ENCODE measurements at regions not wholly inside any gene's neighbourhood (a gene's known extent, or its start where the extent isn't known, plus 50 kb on each side); places are given as distances from the start of the nearest gene placed in this dataset.
"Not testable (repeated sequence)": the region's sequence is repeated elsewhere in the genome, so short reads cannot be mapped to it uniquely, and the experiment has no call there.

DNA sequence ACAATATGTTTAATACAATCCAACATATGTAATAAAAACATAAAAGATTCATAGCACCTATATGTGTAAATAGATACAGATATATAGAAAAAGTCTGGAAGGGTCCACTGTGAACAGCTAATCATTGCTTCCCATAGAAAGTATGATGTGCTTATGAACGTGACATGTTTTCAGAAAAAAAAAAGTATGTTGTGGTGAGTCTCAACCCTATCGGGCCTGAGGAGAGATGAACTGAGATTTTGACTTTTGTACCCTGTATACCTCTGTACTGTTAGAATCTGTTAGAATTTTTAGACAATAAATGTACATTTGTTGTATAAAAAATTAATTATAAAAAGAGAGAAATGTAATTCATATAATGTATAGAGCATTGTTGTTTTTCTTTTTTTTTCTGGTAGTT, 56.3 kb upstream of the DHRS4 start:
- H3K27me3 ChIP-seq (ENCODE audit: insufficient read depth, low read length); H3K27ac ChIP-seq (ENCODE audit: low read depth, low read length); H3K23ac ChIP-seq (ENCODE audit: low read length); H3K36me3 ChIP-seq (ENCODE audit: control insufficient read depth in 1 of 2, insufficient read depth in 2 of 2, low read length in 2 of 2); H3K4me2 ChIP-seq (ENCODE audit: low read length); H4K8ac ChIP-seq (ENCODE audit: low read depth, low read length); H3K9me3 ChIP-seq (ENCODE audit: insufficient read depth, low read depth, low read length); H2BK5ac ChIP-seq (ENCODE audit: low read depth, low read length, poor library complexity); H4K12ac ChIP-seq (ENCODE audit: low read depth, low read length); DNase-seq; H2BK120ac ChIP-seq (ENCODE audit: insufficient read depth, low read length, poor library complexity); H3K79me2 ChIP-seq (ENCODE audit: control insufficient read depth, insufficient read depth, low read length, poor library complexity); H3K14ac ChIP-seq (ENCODE audit: low read length); H3K4ac ChIP-seq (ENCODE audit: low read depth, low read length); H3K9ac ChIP-seq (ENCODE audit: low read length); H3K18ac ChIP-seq (ENCODE audit: low read length); H3K79me1 ChIP-seq (ENCODE audit: low read length); H2BK12ac ChIP-seq (ENCODE audit: low read length); H2AFZ ChIP-seq (ENCODE audit: insufficient read depth, low read length, poor library complexity); H3K4me1 ChIP-seq (ENCODE audit: control insufficient read depth in 1 of 2, insufficient read depth in 2 of 2, low read length in 2 of 2); H3K4me3 ChIP-seq (ENCODE audit: low read depth, low read length); H2AK5ac ChIP-seq (ENCODE audit: low read length); H4K91ac ChIP-seq (ENCODE audit: low read depth, low read length): not testable (repeated sequence)
- no CpG with 5 or more reads among the region's 2 CpGs for WGBS (ENCODE audit: extremely low coverage, insufficient coverage, insufficient read length)

DNA sequence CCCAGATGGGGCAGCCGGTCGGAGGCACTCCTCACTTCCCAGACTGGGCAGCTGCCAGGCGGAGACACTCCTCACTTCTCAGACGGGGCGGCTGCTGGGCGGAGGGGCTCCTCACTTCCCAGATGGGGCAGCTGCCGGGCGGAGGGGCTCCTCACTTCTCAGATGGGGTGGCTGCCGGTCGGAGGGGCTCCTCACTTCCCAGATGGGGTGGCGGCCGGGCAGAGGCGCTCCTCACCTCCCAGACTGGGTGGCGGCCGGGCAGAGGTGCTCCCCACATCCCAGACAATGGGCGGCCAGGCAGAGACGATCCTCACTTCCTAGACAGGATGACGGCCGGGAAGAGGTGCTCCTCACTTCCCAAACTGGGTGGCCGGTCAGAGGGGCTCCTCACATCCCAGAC, 55.2 kb upstream of the DHRS4 start:
- no CpG with 5 or more reads among the region's 20 CpGs for WGBS (ENCODE audit: extremely low coverage, insufficient coverage, insufficient read length)
- H4K8ac ChIP-seq (ENCODE audit: low read depth, low read length); H2BK12ac ChIP-seq (ENCODE audit: low read length); H3K36me3 ChIP-seq (ENCODE audit: control insufficient read depth in 1 of 2, insufficient read depth in 2 of 2, low read length in 2 of 2); H3K14ac ChIP-seq (ENCODE audit: low read length); H4K12ac ChIP-seq (ENCODE audit: low read depth, low read length); H2BK5ac ChIP-seq (ENCODE audit: low read depth, low read length, poor library complexity); H3K9ac ChIP-seq (ENCODE audit: low read length); DNase-seq; H2AK5ac ChIP-seq (ENCODE audit: low read length); H3K79me1 ChIP-seq (ENCODE audit: low read length); H3K18ac ChIP-seq (ENCODE audit: low read length); H2BK120ac ChIP-seq (ENCODE audit: insufficient read depth, low read length, poor library complexity); H3K4me2 ChIP-seq (ENCODE audit: low read length); H3K23ac ChIP-seq (ENCODE audit: low read length); H3K79me2 ChIP-seq (ENCODE audit: control insufficient read depth, insufficient read depth, low read length, poor library complexity); H3K27ac ChIP-seq (ENCODE audit: low read depth, low read length); H3K4ac ChIP-seq (ENCODE audit: low read depth, low read length); H3K4me1 ChIP-seq (ENCODE audit: control insufficient read depth in 1 of 2, insufficient read depth in 2 of 2, low read length in 2 of 2); H3K4me3 ChIP-seq (ENCODE audit: low read depth, low read length); H3K9me3 ChIP-seq (ENCODE audit: insufficient read depth, low read depth, low read length); H4K91ac ChIP-seq (ENCODE audit: low read depth, low read length); H3K27me3 ChIP-seq (ENCODE audit: insufficient read depth, low read length); H2AFZ ChIP-seq (ENCODE audit: insufficient read depth, low read length, poor library complexity): not testable (repeated sequence)

DNA sequence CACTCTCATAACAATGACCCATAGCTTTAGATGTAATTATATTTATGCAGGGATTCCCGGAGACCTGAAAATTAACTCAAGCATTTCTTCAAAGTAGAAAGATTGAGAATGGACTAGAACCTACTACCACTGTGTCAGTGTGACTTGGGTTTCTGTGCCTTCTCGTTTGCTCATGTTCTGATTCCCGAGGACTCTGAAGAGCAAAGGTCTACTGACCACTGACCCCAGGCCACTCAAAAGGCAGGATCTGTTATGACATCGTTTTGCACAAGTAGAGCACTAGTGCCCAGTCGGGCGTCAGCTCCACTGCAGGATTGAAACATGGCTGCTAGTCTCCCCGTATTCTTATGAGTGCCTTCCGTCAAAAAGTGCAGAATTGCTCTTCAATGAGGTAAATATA, 53.8 kb upstream of the DHRS4 start:
- peaks cover 1% of the 10 kb centered on the region for H3K9me3 ChIP-seq (ENCODE audit: insufficient read depth, low read depth, low read length)
- no peak overlapping the region for H2AK5ac ChIP-seq (ENCODE audit: low read length)
- H3K27me3 ChIP-seq (ENCODE audit: insufficient read depth, low read length): no peaks in the 10 kb centered on the region
- H3K79me2 ChIP-seq (ENCODE audit: control insufficient read depth, insufficient read depth, low read length, poor library complexity): no peaks in the 10 kb centered on the region
- H3K4ac ChIP-seq (ENCODE audit: low read depth, low read length): no peak overlapping the region
- no CpG with 5 or more reads among the region's 8 CpGs for WGBS (ENCODE audit: extremely low coverage, insufficient coverage, insufficient read length)
- no peak overlapping the region for H4K12ac ChIP-seq (ENCODE audit: low read depth, low read length)
- H3K9ac ChIP-seq (ENCODE audit: low read length): no peak overlapping the region
- no peaks in the 10 kb centered on the region for H3K79me1 ChIP-seq (ENCODE audit: low read length)
- no peak overlapping the region for H3K18ac ChIP-seq (ENCODE audit: low read length)
- no peak overlapping the region for H3K27ac ChIP-seq (ENCODE audit: low read depth, low read length)
- H3K4me1 ChIP-seq (ENCODE audit: control insufficient read depth in 1 of 2, insufficient read depth in 2 of 2, low read length in 2 of 2): no peaks in the 10 kb centered on the region
- no peak overlapping the region for H4K91ac ChIP-seq (ENCODE audit: low read depth, low read length)
- no peaks in the 10 kb centered on the region for H3K36me3 ChIP-seq (ENCODE audit: control insufficient read depth in 1 of 2, insufficient read depth in 2 of 2, low read length in 2 of 2)
- DNase-seq: no peak
- no peak overlapping the region for H3K23ac ChIP-seq (ENCODE audit: low read length)
- no peak overlapping the region for H3K4me3 ChIP-seq (ENCODE audit: low read depth, low read length)
- H2BK120ac ChIP-seq (ENCODE audit: insufficient read depth, low read length, poor library complexity): no peak overlapping the region
- no peak overlapping the region for H3K4me2 ChIP-seq (ENCODE audit: low read length)
- no peak overlapping the region for H2BK5ac ChIP-seq (ENCODE audit: low read depth, low read length, poor library complexity)
- H4K8ac ChIP-seq (ENCODE audit: low read depth, low read length): no peak overlapping the region
- no peak overlapping the region for H2AFZ ChIP-seq (ENCODE audit: insufficient read depth, low read length, poor library complexity)
- H3K14ac ChIP-seq (ENCODE audit: low read length): no peak overlapping the region
- H2BK12ac ChIP-seq (ENCODE audit: low read length): no peak overlapping the region

DNA sequence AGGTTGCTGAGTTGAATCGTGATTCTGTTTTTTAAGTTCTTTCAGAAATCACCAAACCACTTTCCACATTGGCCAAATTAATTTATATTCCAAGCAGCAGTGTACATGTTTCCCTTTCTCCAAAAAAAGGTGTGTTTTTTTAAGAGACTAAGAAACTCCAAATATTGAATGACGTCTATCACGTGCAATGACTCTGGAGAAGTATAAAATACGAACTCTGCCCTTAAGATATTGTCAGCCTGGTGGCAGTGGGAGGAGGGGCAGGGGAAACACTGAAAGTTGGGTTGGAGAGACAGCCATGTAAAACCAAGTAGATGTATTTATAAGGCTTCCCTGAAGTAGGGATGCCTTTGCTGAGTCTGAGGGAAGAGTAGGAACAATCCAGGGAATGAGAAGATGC, 50.1 kb upstream of the DHRS4 start:
- no peak for DNase-seq
- H3K4me2 ChIP-seq (ENCODE audit: low read length): no peak overlapping the region
- no peak overlapping the region for H4K12ac ChIP-seq (ENCODE audit: low read depth, low read length)
- H2BK120ac ChIP-seq (ENCODE audit: insufficient read depth, low read length, poor library complexity): no peak overlapping the region
- H3K36me3 ChIP-seq (ENCODE audit: control insufficient read depth in 1 of 2, insufficient read depth in 2 of 2, low read length in 2 of 2): no peaks in the 10 kb centered on the region
- peaks cover 1% of the 10 kb centered on the region for H3K9me3 ChIP-seq (ENCODE audit: insufficient read depth, low read depth, low read length)
- no peak overlapping the region for H2BK5ac ChIP-seq (ENCODE audit: low read depth, low read length, poor library complexity)
- no peaks in the 10 kb centered on the region for H3K79me1 ChIP-seq (ENCODE audit: low read length)
- no peak overlapping the region for H3K18ac ChIP-seq (ENCODE audit: low read length)
- H3K27me3 ChIP-seq (ENCODE audit: insufficient read depth, low read length): no peaks in the 10 kb centered on the region
- no peak overlapping the region for H4K8ac ChIP-seq (ENCODE audit: low read depth, low read length)
- H2BK12ac ChIP-seq (ENCODE audit: low read length): no peak overlapping the region
- no peak overlapping the region for H3K27ac ChIP-seq (ENCODE audit: low read depth, low read length)
- no CpG with 5 or more reads among the region's 4 CpGs for WGBS (ENCODE audit: extremely low coverage, insufficient coverage, insufficient read length)
- H3K14ac ChIP-seq (ENCODE audit: low read length): no peak overlapping the region
- no peak overlapping the region for H3K4ac ChIP-seq (ENCODE audit: low read depth, low read length)
- no peaks in the 10 kb centered on the region for H3K79me2 ChIP-seq (ENCODE audit: control insufficient read depth, insufficient read depth, low read length, poor library complexity)
- H3K9ac ChIP-seq (ENCODE audit: low read length): no peak overlapping the region
- H3K4me3 ChIP-seq (ENCODE audit: low read depth, low read length): no peak overlapping the region
- no peak overlapping the region for H2AK5ac ChIP-seq (ENCODE audit: low read length)
- no peak overlapping the region for H3K23ac ChIP-seq (ENCODE audit: low read length)
- no peaks in the 10 kb centered on the region for H3K4me1 ChIP-seq (ENCODE audit: control insufficient read depth in 1 of 2, insufficient read depth in 2 of 2, low read length in 2 of 2)
- no peak overlapping the region for H4K91ac ChIP-seq (ENCODE audit: low read depth, low read length)
- no peak overlapping the region for H2AFZ ChIP-seq (ENCODE audit: insufficient read depth, low read length, poor library complexity)
